IMR-90 (cell line): ENCODE measurements at regions not wholly inside any gene's neighbourhood (a gene's known extent, or its start where the extent isn't known, plus 50 kb on each side); places are given as distances from the start of the nearest gene placed in this dataset.

ENCODE experiments used
- ATAC-seq: fragments of 200-7000 bp; cut with Tn5 transposase; 2 replicates; pipeline ENCODE4 v1.9.1; 2020; ENCODE audit warnings: low read depth, mild to moderate bottlenecking, moderate library complexity
- BruUV-seq: library from RNA; stranded (reverse); fragments of 400-500 nt; replicated peaks from 2 replicates; lab custom pipeline; 2021; lab: Mats Ljungman, UMichigan
- CTCF ChIA-PET: fragments of 300-600 bp; formaldehyde crosslinking; extraction: SDS; loops from one replicate; lab custom pipeline; 2021; ENCODE audit warnings: antibody characterized with exemption; lab: Yijun Ruan, JAX
- POLR2A ChIA-PET: fragments of 300-600 bp; sonication (Branson Sonifier 250); formaldehyde crosslinking; loops from one replicate; lab custom pipeline; 2022; ENCODE audit warnings: antibody characterized with exemption; ENCODE audit not compliant: unreplicated experiment; lab: Charles Lee
- DNase-seq: peaks from one replicate; pipeline ENCODE4 v3.0.0; 2013
- H2AFZ ChIP-seq: replicated peaks from 2 replicates; pipeline ENCODE3; 2013; ENCODE audit warnings: low read length, mild to moderate bottlenecking; ENCODE audit not compliant: poor library complexity
- H2AK5ac ChIP-seq: 2 replicates; pipeline ENCODE4 v1.6.1; 2013; ENCODE audit warnings: low read depth, low read length, inconsistent platforms
- H2AK9ac ChIP-seq: replicated peaks from 2 replicates; pipeline ENCODE3; 2013; ENCODE audit warnings: mild to moderate bottlenecking, low read depth, low read length, moderate library complexity; ENCODE audit not compliant: poor library complexity
- H2BK120ac ChIP-seq: 2 replicates; pipeline ENCODE4 v1.6.1; 2013; ENCODE audit warnings: low read depth, low read length, inconsistent platforms
- H2BK15ac ChIP-seq: 3 replicates; pipeline ENCODE4 v1.6.1; 2013; ENCODE audit warnings: low read depth, low read length, inconsistent platforms
- H2BK20ac ChIP-seq: 2 replicates; pipeline ENCODE4 v1.6.1; 2013; ENCODE audit warnings: low read depth, mild to moderate bottlenecking, inconsistent platforms, low read length, moderate library complexity
- H2BK5ac ChIP-seq: 2 replicates; pipeline ENCODE4 v1.6.1; 2013; ENCODE audit warnings: mild to moderate bottlenecking, low read depth, low read length, inconsistent platforms; ENCODE audit not compliant: poor library complexity, severe bottlenecking
- H3K14ac ChIP-seq: replicated peaks from 2 replicates; pipeline ENCODE4 v1.6.1; 2013; ENCODE audit warnings: low read depth, low read length, inconsistent platforms
- H3K18ac ChIP-seq: 2 replicates; pipeline ENCODE4 v1.6.1; 2013; ENCODE audit warnings: low read depth, low read length, control low read depth
- H3K23ac ChIP-seq: 2 replicates; pipeline ENCODE4 v1.6.1; 2013; ENCODE audit warnings: low read depth, low read length, inconsistent platforms
- H3K27ac ChIP-seq: 2 replicates; pipeline ENCODE4 v1.5.1; 2013; ENCODE audit warnings: mild to moderate bottlenecking, control low read depth, low read length; ENCODE audit not compliant: insufficient read depth
- H3K27me3 ChIP-seq: 2 replicates; pipeline ENCODE4 v1.6.1; 2013; ENCODE audit warnings: low read length; ENCODE audit not compliant: control insufficient read depth, insufficient read depth
- H3K36me3 ChIP-seq: 2 replicates; pipeline ENCODE4 v1.6.1; 2013; ENCODE audit warnings: low read length, mixed read lengths; ENCODE audit not compliant: control insufficient read depth, insufficient read depth
- H3K4ac ChIP-seq: 2 replicates; pipeline ENCODE4 v1.6.1; 2013; ENCODE audit warnings: low read depth, low read length, inconsistent platforms
- H3K4me1 ChIP-seq: 2 replicates; pipeline ENCODE4 v1.6.1; 2013; ENCODE audit warnings: low read length, mixed read lengths; ENCODE audit not compliant: control insufficient read depth, insufficient read depth
- H3K4me2 ChIP-seq: 2 replicates; pipeline ENCODE4 v1.6.1; 2013; ENCODE audit warnings: low read depth, mild to moderate bottlenecking, control low read depth, low read length, moderate library complexity
- H3K4me3 ChIP-seq: 2 replicates; pipeline ENCODE4 v1.5.1; 2013; ENCODE audit warnings: low read depth, mild to moderate bottlenecking, control low read depth, low read length, moderate library complexity; ENCODE audit not compliant: insufficient read depth
- H3K56ac ChIP-seq: 2 replicates; pipeline ENCODE4 v1.6.1; 2013; ENCODE audit warnings: low read length, inconsistent platforms; ENCODE audit not compliant: insufficient read depth; ENCODE audit errors: extremely low read depth
- H3K79me1 ChIP-seq, 2 experiments: 2 replicates each; pipeline ENCODE4 v1.6.1; 2013; ENCODE audit warnings: low read length in 2 of 2, inconsistent platforms in 1 of 2, low read depth in 1 of 2
- H3K9ac ChIP-seq: 2 replicates; pipeline ENCODE4 v1.6.1; 2013; ENCODE audit warnings: low read depth, low read length, control low read depth
- H3K9me1 ChIP-seq: 2 replicates; pipeline ENCODE4 v1.6.1; 2013; ENCODE audit warnings: low read length, inconsistent platforms; ENCODE audit not compliant: insufficient read depth
- H3K9me3 ChIP-seq: 2 replicates; pipeline ENCODE4 v1.6.1; 2013; ENCODE audit warnings: low read length; ENCODE audit not compliant: control insufficient read depth, insufficient read depth
- H4K20me1 ChIP-seq: 2 replicates; pipeline ENCODE4 v1.6.1; 2013; ENCODE audit warnings: low read length, inconsistent platforms; ENCODE audit not compliant: insufficient read depth
- H4K5ac ChIP-seq: 2 replicates; pipeline ENCODE4 v1.6.1; 2013; ENCODE audit warnings: mild to moderate bottlenecking, low read depth, low read length, control low read depth
- H4K8ac ChIP-seq, 2 experiments: 2 replicates each; pipeline ENCODE4 v1.6.1; 2013; ENCODE audit warnings: low read depth in 2 of 2, low read length in 2 of 2, control low read depth in 1 of 2, inconsistent platforms in 1 of 2
- H4K91ac ChIP-seq: 2 replicates; pipeline ENCODE4 v1.6.1; 2013; ENCODE audit warnings: low read depth, low read length, inconsistent platforms; ENCODE audit not compliant: insufficient read depth
- CEBPB ChIP-seq: IDR thresholded peaks from 2 replicates; pipeline ENCODE4 v1.6.1; 2012; ENCODE audit warnings: low read depth, low read length, improper control_type of control experiment
- SMC3 ChIP-seq: fragments of 150-350 bp; IDR thresholded peaks from 2 replicates; pipeline ENCODE4 v1.6.1; 2016; ENCODE audit warnings: low read depth, mild to moderate bottlenecking, antibody characterized with exemption, low read length, moderate library complexity
- WGBS, 2 experiments: methylation state at CpG; one replicate each; pipeline versions ENCODE4 v1.1.5 to v1.1.7; 2013; ENCODE audit warnings: missing lambda C conversion rate in 2 of 2; ENCODE audit not compliant: insufficient read length in 1 of 2; ENCODE audit errors: extremely low coverage in 2 of 2; 5-methylcytosine and 5-hydroxymethylcytosine counted together
- dilution Hi-C: fragments of 300-500 bp; cut with HindIII; formaldehyde crosslinking; loops from one replicate; pipeline ENCODE4 v1.14.3; 2018; ENCODE audit warnings: low sequenced_read_pairs; ENCODE audit not compliant: unreplicated experiment
- in situ Hi-C: fragments of 300-500 bp; cut with MboI; formaldehyde crosslinking; loops from 3 replicates; pipeline ENCODE4 v1.14.3; 2019; ENCODE audit warnings: low sequenced_read_pairs, inconsistent platforms, mixed read lengths
- intact Hi-C: fragments of 100-400 bp; cut with micrococcal nuclease; formaldehyde crosslinking; loops from 2 replicates; pipeline ENCODE4 v1.10.0; 2022

GRCh38 chr6:47130086-47130485 is 88.0 kb upstream of the ADGRF1 start:
- Histone ChIP-seq H2BK15ac (0 out of 3 replicates have a peak overlapping the region, but pooled peaks have one; percentile 33), H3K23ac (0 out of 2 replicates have a peak overlapping the region, but pooled peaks have one; percentile 1), H2BK120ac (peak overlapping the region; percentile 33; the same call in 1 of the 2 replicates), H3K14ac (no peak overlapping the region), H4K91ac (no peak overlapping the region), H3K36me3 (no peaks in the 10 kb centered on the region), H2AFZ (no peak overlapping the region), H3K4me2 (no peak overlapping the region), H3K9me1 (0 out of 2 replicates have a peak, but pooled peaks cover 2% of the 10 kb centered on the region), H3K4me1 (peaks cover 18% of the 10 kb centered on the region), H3K18ac (no peak overlapping the region), H3K27ac (no peak overlapping the region), H3K79me1 (no peaks in the 10 kb centered on the region), H2BK20ac (0 out of 2 replicates have a peak overlapping the region, but pooled peaks have one; percentile 46), H3K4ac (peak overlapping the region; percentile 15; the same call in 1 of the 2 replicates), H3K27me3 (no peaks in the 10 kb centered on the region), H4K8ac (peak overlapping the region in 1 of 2 experiments; percentile 6; a peak in 1 of 4 replicates), H2BK5ac (no peak overlapping the region), H3K9me3 (no peaks in the 10 kb centered on the region), H2AK9ac (no peak overlapping the region), H3K4me3 (no peak overlapping the region), H4K20me1 (no peaks in the 10 kb centered on the region), H3K9ac (no peak overlapping the region), H3K56ac (no peak overlapping the region), H4K5ac (no peak overlapping the region), H2AK5ac (no peak overlapping the region)
- CTCF ChIA-PET, result no interaction called here
- intact Hi-C loops, result no loop called here
- DNase-seq (no peak), ATAC-seq (no peak)
- POLR2A ChIA-PET, result no interaction called here
- dilution Hi-C loops, result no loop called here
- in situ Hi-C loops, result no loop called here
- no TSS peak for BruUV-seq
- WGBS, 2 experiments, result no CpG with 5 or more reads among the region's 3 CpGs
- TF ChIP-seq SMC3 (no peak), CEBPB (no peak)
